ENCODE measurements at regions not wholly inside any gene's neighbourhood (a gene's known extent, or its start where the extent isn't known, plus 50 kb on each side); places are given as distances from the start of the nearest gene placed in this dataset.

GRCh38 chr20:24731312-24731711 is 217.8 kb upstream of the CST7 start:
- Histone ChIP-seq H3K27me3 (no peaks in the 10 kb centered on the region), H3K27ac (no peak overlapping the region), H3K9me3 (no peaks in the 10 kb centered on the region), H3K4me3 (no peak overlapping the region), H3K4me1 (no peaks in the 10 kb centered on the region), H3K36me3 (no peaks in the 10 kb centered on the region)
- TF ChIP-seq CTCF (IDR thresholded peaks at IDR 0.05): no peak
- no peak for DNase-seq (ENCODE audit: low spot score in 2 of 2)
- intact Hi-C loops (cut with DNase I): no loop called here

GRCh38 chr20:24732076-24732475 is 217.0 kb upstream of the CST7 start:
- no peak for TF ChIP-seq CTCF (IDR thresholded peaks at IDR 0.05)
- no peak for DNase-seq (ENCODE audit: low spot score in 2 of 2)
- Histone ChIP-seq H3K27ac (no peak overlapping the region), H3K4me3 (no peak overlapping the region), H3K9me3 (no peaks in the 10 kb centered on the region), H3K36me3 (no peaks in the 10 kb centered on the region), H3K27me3 (no peaks in the 10 kb centered on the region), H3K4me1 (no peaks in the 10 kb centered on the region)
- intact Hi-C loops (cut with DNase I): no loop called here

GRCh38 chr20:24732599-24732998 is 216.5 kb upstream of the CST7 start:
- Histone ChIP-seq H3K27me3 (no peaks in the 10 kb centered on the region), H3K4me1 (no peaks in the 10 kb centered on the region), H3K9me3 (no peaks in the 10 kb centered on the region), H3K4me3 (no peak overlapping the region), H3K27ac (no peak overlapping the region), H3K36me3 (no peaks in the 10 kb centered on the region)
- no peak for DNase-seq (ENCODE audit: low spot score in 2 of 2)
- no peak for TF ChIP-seq CTCF (IDR thresholded peaks at IDR 0.05)
- intact Hi-C loops (cut with DNase I): no loop called here

- no peaks in the 10 kb centered on the region for H3K9me3 ChIP-seq
- no peaks in the 10 kb centered on the region for H3K4me1 ChIP-seq
- no peak for DNase-seq (ENCODE audit: low spot score in 2 of 2)
- H3K4me3 ChIP-seq: no peak overlapping the region
- no peaks in the 10 kb centered on the region for H3K27me3 ChIP-seq
- no peak for TF ChIP-seq CTCF (IDR thresholded peaks at IDR 0.05)
- H3K27ac ChIP-seq: no peak overlapping the region
- intact Hi-C loops (cut with DNase I): no loop called here
- no peaks in the 10 kb centered on the region for H3K36me3 ChIP-seq
These were observed 215.7 kb upstream of the CST7 start for GRCh38 chr20:24733416-24733815.

- Histone ChIP-seq H3K9me3 (no peaks in the 10 kb centered on the region), H3K4me3 (no peak overlapping the region), H3K36me3 (no peaks in the 10 kb centered on the region), H3K27ac (no peak overlapping the region), H3K4me1 (no peaks in the 10 kb centered on the region), H3K27me3 (no peaks in the 10 kb centered on the region)
- no peak for DNase-seq (ENCODE audit: low spot score in 2 of 2)
- intact Hi-C loops (cut with DNase I): no loop called here
- TF ChIP-seq CTCF (IDR thresholded peaks at IDR 0.05): no peak
These were observed 214.9 kb upstream of the CST7 start for GRCh38 chr20:24734139-24734538.

- no peak for DNase-seq (ENCODE audit: low spot score in 2 of 2)
- Histone ChIP-seq H3K4me1 (no peaks in the 10 kb centered on the region), H3K4me3 (no peak overlapping the region), H3K27ac (no peak overlapping the region), H3K9me3 (no peaks in the 10 kb centered on the region), H3K27me3 (no peaks in the 10 kb centered on the region), H3K36me3 (no peaks in the 10 kb centered on the region)
- intact Hi-C loops (cut with DNase I): no loop called here
- TF ChIP-seq CTCF (IDR thresholded peaks at IDR 0.05): no peak
These were observed 213.8 kb upstream of the CST7 start for GRCh38 chr20:24735263-24735662.
